ENCODE measurements at regions not wholly inside any gene's neighbourhood (a gene's known extent, or its start where the extent isn't known, plus 50 kb on each side); places are given as distances from the start of the nearest gene placed in this dataset.

GRCh38 chr9:86766511-86766910 is 180.8 kb downstream of the GAS1 start (continued):
- TF ChIP-seq AKNA (CRISPR knock-in tag; IDR thresholded peaks at IDR 0.05; ENCODE audit: borderline replicate concordance) (no peak), ZNF530 (CRISPR knock-in tag; IDR thresholded peaks at IDR 0.05; ENCODE audit: low read depth) (no peak), ZNF143 (CRISPR knock-in tag; IDR thresholded peaks at IDR 0.05) (no peak)

- Histone ChIP-seq H3K36me3 (replicated peaks in 1 of 2; ENCODE audit: control insufficient read depth in 1 of 2, insufficient read depth in 2 of 2, low read length in 2 of 2) (no peaks in the 10 kb centered on the region), H2AFZ (ENCODE audit: low read length) (no peak overlapping the region), H3K4me1 (ENCODE audit: insufficient read depth, low read length) (no peaks in the 10 kb centered on the region), H3K9ac (ENCODE audit: insufficient read depth, low read depth, low read length) (no peak overlapping the region), H3K27me3 (ENCODE audit: control insufficient read depth in 1 of 2, insufficient read depth in 2 of 2, low read length in 2 of 2) (peaks cover 0 to 1% of the 10 kb centered on the region in 2 experiments; a peak in 1 of 5 replicates), H3K4me2 (ENCODE audit: low read depth, low read length) (no peak overlapping the region), H3K4me3 (replicated peaks in 1 of 3; ENCODE audit: insufficient read depth in 1 of 3, low read depth in 2 of 3, low read length in 3 of 3) (no peak overlapping the region), H3K27ac (ENCODE audit: extremely low read length, insufficient read depth, low read length) (no peak overlapping the region), H3K79me2 (ENCODE audit: insufficient read depth, low read length) (no peaks in the 10 kb centered on the region), H3K9me3 (ENCODE audit: low read length) (no peaks in the 10 kb centered on the region), H4K20me1 (ENCODE audit: insufficient read depth, low read length) (no peaks in the 10 kb centered on the region)
- in situ Hi-C loops (cut with HindIII; ENCODE audit: extremely low pct_ligation_motif_present, low pct_unique_long_range_greater_than_20kb) (no loop called here), intact Hi-C loops (cut with micrococcal nuclease; ENCODE audit: unreplicated experiment) (no loop called here)
- WGBS (ENCODE audit: low lambda C conversion rate): 24% methylated on average over 12 of the region's 13 CpGs
- ATAC-seq: no peak
- DNase-seq (ENCODE audit: low spot score): no peak
- POLR2A ChIA-PET: no interaction called here
- no TSS peak for BruUV-seq (replicated peaks)
- FAIRE-seq: no peak
- CTCF ChIA-PET (ENCODE audit: low intra/inter-chr PET ratio, low total read pairs): no interaction called here
- TF ChIP-seq PPARG (CRISPR knock-in tag; conservative IDR thresholded peaks at IDR 0.05) (no peak), NRL (CRISPR knock-in tag; IDR thresholded peaks at IDR 0.05; ENCODE audit: borderline replicate concordance) (no peak), KDM2A (CRISPR knock-in tag; IDR thresholded peaks at IDR 0.05; ENCODE audit: borderline replicate concordance, low read depth) (no peak), GPBP1L1 (CRISPR knock-in tag; IDR thresholded peaks at IDR 0.05) (no peak), MAF1 (CRISPR knock-in tag; IDR thresholded peaks at IDR 0.05; ENCODE audit: borderline replicate concordance) (no peak), HDAC6 (IDR thresholded peaks at IDR 0.05; ENCODE audit: low read depth, low read length) (no peak), POLR2AphosphoS5 (IDR thresholded peaks at IDR 0.05; ENCODE audit: low read depth, low read length) (no peak), ZFP1 (CRISPR knock-in tag; IDR thresholded peaks at IDR 0.05) (no peak), XBP1 (CRISPR knock-in tag; IDR thresholded peaks at IDR 0.05) (no peak), NFKB2 (CRISPR knock-in tag; IDR thresholded peaks at IDR 0.05; ENCODE audit: borderline replicate concordance) (no peak), HDAC1 (CRISPR knock-in tag; IDR thresholded peaks at IDR 0.05) (no peak), HNF1B (CRISPR knock-in tag; IDR thresholded peaks at IDR 0.05) (no peak), HNRNPL (IDR thresholded peaks at IDR 0.05; ENCODE audit: low read depth, low read length) (no peak), SMC3 (IDR thresholded peaks at IDR 0.05; ENCODE audit: low read length) (no peak)
Measured at GRCh38 chr9:86765746-86766430, 181.4 kb downstream of the GAS1 start.

Measured in HepG2 (cell line).